ENCODE measurements at regions not wholly inside any gene's neighbourhood (a gene's known extent, or its start where the extent isn't known, plus 50 kb on each side); places are given as distances from the start of the nearest gene placed in this dataset.

GRCh38 chr4:162650166-162650565, 486.4 kb upstream of the FSTL5 start:
- Histone ChIP-seq H3K9me3 (replicated peaks; ENCODE audit: control insufficient read depth, insufficient read depth, low read length) (no peaks in the 10 kb centered on the region), H3K79me2 (ENCODE audit: control insufficient read depth, insufficient read depth, low read length) (no peaks in the 10 kb centered on the region), H3K36me3 (ENCODE audit: control insufficient read depth in 2 of 2, insufficient read depth in 2 of 2, low read length in 1 of 2) (no peaks in the 10 kb centered on the region), H2AFZ (ENCODE audit: control insufficient read depth, low read depth, low read length) (no peak overlapping the region), H3K27ac (ENCODE audit: control insufficient read depth, insufficient read depth) (no peak overlapping the region), H3K4me3 (no peak overlapping the region), H3K4me2 (ENCODE audit: control insufficient read depth, insufficient read depth) (no peak overlapping the region), H3K9ac (ENCODE audit: control insufficient read depth, insufficient read depth, low read length) (no peak overlapping the region), H3K27me3 (replicated peaks in 1 of 2; ENCODE audit: control insufficient read depth in 2 of 2, insufficient read depth in 2 of 2, low read length in 1 of 2) (no peaks in the 10 kb centered on the region), H4K20me1 (ENCODE audit: control insufficient read depth, insufficient read depth) (no peaks in the 10 kb centered on the region), H3K4me1 (ENCODE audit: control insufficient read depth, insufficient read depth, low read length) (no peaks in the 10 kb centered on the region)
- in situ Hi-C loops (cut with MboI) (no loop called here), intact Hi-C loops (cut with micrococcal nuclease; ENCODE audit: unreplicated experiment) (no loop called here)
- no peak for TF ChIP-seq PKNOX1 (IDR thresholded peaks at IDR 0.05)
- no peak for TF ChIP-seq TARDBP (IDR thresholded peaks at IDR 0.05; ENCODE audit: borderline replicate concordance)
- TF ChIP-seq GATAD2B (conservative IDR thresholded peaks at IDR 0.05; ENCODE audit: low read depth), result no peak
- no peak for TF ChIP-seq HDAC6 (IDR thresholded peaks at IDR 0.05; ENCODE audit: unreplicated experiment)
- no peak for TF ChIP-seq MYC (IDR thresholded peaks at IDR 0.05; ENCODE audit: insufficient read depth, insufficient read length, insufficient replicate concordance, low read length, severe bottlenecking)
- no peak for TF ChIP-seq MTA3 (IDR thresholded peaks at IDR 0.05; ENCODE audit: borderline replicate concordance, low read length)
- no peak for TF ChIP-seq SRF (IDR thresholded peaks at IDR 0.05; ENCODE audit: low read depth in 2 of 2, low read length in 2 of 2)
- no peak for TF ChIP-seq PRDM15 (CRISPR knock-in tag; IDR thresholded peaks at IDR 0.05)
- no peak for TF ChIP-seq PAX8 (IDR thresholded peaks at IDR 0.05)
- no peak for TF ChIP-seq POU2F2 (IDR thresholded peaks at IDR 0.05; ENCODE audit: borderline replicate concordance, low read depth, low read length)
- TF ChIP-seq IKZF1 (conservative IDR thresholded peaks at IDR 0.05), result no peak
- TF ChIP-seq ZNF622 (IDR thresholded peaks at IDR 0.05), result no peak
- no peak for TF ChIP-seq SIN3A (IDR thresholded peaks at IDR 0.05; ENCODE audit: low read depth, low read length)
- POLR2A ChIA-PET, result no interaction called here
- SMC1A ChIA-PET (ENCODE audit: uncharacterized antibody, unreplicated experiment), result interaction anchor here (0.6 to 1.6 kb wide), 2 partner anchors 9 to 401 kb away, joined by 3 read pairs; no protein-coding TSS in a partner anchor
- FAIRE-seq (no peak), ATAC-seq (no peak), DNase-seq (ENCODE audit: low read depth, low spot score) (no peak)
- 0% methylated on average over 1 of the region's 1 CpG for WGBS (ENCODE audit: insufficient coverage, insufficient replicate concordance, low lambda C conversion rate, missing lambda C conversion rate)
- RAD21 ChIA-PET (ENCODE audit: unreplicated experiment), result no interaction called here
- CTCF ChIA-PET, result no interaction called here
- no TSS peak for BruUV-seq (replicated peaks)

Measured in GM12878 (cell line).